ENCODE measurements at regions not wholly inside any gene's neighbourhood (a gene's known extent, or its start where the extent isn't known, plus 50 kb on each side); places are given as distances from the start of the nearest gene placed in this dataset.

DNA sequence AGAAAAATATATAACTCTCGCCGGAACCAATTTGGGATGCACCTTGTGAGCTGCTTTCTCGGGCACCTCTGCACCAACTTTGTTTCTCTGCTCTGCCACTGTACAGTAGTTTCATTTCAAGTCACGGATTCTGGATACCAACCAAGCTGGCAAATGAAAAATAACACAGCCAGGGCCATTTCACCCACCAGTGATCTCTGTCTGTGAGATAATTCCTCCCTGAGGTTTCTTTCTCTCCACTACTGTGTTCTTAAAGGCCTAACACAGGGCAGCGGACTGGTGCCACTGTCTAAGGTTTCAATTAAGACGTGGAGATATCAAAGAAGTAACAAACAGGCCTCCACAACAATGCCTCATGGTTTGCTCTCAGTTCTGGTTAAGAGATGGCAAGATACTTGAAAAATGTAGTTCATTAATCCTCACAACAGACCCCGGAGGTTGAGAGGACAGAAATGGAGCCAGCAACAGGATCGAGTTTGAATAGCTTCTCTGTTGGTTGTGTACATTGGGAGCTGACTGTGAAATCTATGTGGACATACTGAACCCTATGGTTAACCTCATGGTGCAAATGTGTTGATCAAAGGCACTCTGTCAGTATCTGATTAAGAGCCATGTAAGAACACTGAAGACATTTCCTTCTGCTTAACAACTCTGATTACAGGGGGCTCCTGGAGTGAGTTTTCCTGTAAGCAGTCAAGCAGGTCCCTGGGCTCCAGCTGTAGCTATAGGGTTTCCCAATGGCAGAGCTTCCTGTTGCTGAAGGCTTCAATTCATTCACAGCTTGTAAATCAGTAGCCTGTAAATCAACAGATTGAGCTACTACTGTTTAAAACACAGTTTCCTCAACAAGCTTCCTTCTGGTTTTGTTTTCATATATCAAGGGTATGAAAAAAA lies 470.5 kb downstream of the EPHA3 start:
- Histone ChIP-seq H3K27ac (ENCODE audit: insufficient read depth, low read depth, low read length, poor library complexity, severe bottlenecking) (no peak overlapping the region), H3K36me3 (ENCODE audit: control insufficient read depth, insufficient read depth, low read length) (no peaks in the 10 kb centered on the region), H3K4me1 (ENCODE audit: control insufficient read depth, insufficient read depth, low read length) (no peaks in the 10 kb centered on the region), H3K9me3 (ENCODE audit: control insufficient read depth, low read length) (no peaks in the 10 kb centered on the region), H3K4me3 (ENCODE audit: insufficient read depth, low read depth, low read length) (no peak overlapping the region), H3K27me3 (ENCODE audit: control insufficient read depth, insufficient read depth, low read length, poor library complexity, severe bottlenecking) (peaks cover 15% of the 10 kb centered on the region)
- 90 to 93% methylated on average over 8 of the region's 8 CpGs for WGBS, 2 experiments

DNA sequence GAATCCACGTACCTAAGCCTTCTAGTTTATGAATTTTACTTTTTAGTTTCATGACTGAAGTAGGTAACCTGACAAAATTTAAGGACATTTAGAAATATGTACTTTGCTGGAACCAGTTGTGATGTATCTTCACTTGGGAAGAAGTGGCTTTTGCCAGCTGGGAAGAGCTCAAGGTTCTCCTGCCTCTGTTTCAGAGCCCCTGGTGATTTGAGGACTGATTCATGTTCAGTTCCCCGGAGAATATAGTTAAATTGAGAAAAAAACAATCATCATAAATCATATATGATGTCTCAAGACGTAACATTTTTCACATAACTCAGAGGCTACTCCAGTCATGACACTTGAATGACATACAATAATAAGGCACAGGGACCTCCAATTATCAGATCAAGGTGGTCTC lies 473.4 kb downstream of the EPHA3 start:
- H3K36me3 ChIP-seq (ENCODE audit: control insufficient read depth, insufficient read depth, low read length) = no peaks in the 10 kb centered on the region
- no peaks in the 10 kb centered on the region for H3K9me3 ChIP-seq (ENCODE audit: control insufficient read depth, low read length)
- no peak overlapping the region for H3K4me3 ChIP-seq (ENCODE audit: insufficient read depth, low read depth, low read length)
- 88 to 100% methylated on average over 2 to 3 of the region's 3 CpGs for WGBS, 2 experiments
- H3K27me3 ChIP-seq (ENCODE audit: control insufficient read depth, insufficient read depth, low read length, poor library complexity, severe bottlenecking) = peaks cover 15% of the 10 kb centered on the region
- H3K4me1 ChIP-seq (ENCODE audit: control insufficient read depth, insufficient read depth, low read length) = no peaks in the 10 kb centered on the region
- no peak overlapping the region for H3K27ac ChIP-seq (ENCODE audit: insufficient read depth, low read depth, low read length, poor library complexity, severe bottlenecking)

DNA sequence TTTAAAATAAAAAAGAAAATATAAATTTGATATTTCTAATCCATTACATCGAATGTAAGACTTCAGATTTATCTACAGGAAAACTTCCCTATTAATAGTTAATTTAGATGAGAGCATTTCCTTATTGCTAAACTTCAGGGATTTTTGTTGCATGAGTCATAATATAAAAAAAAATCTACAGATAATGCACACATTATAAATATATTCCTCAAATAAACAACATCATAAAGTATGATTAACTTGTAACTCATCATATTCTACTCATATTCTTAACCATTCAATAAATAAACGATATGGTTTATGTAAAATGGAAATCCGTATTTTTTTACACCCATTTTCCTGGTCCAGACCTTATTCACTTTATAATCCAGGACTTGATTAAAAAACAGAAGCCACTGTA lies 477.0 kb downstream of the EPHA3 start:
- H3K4me3 ChIP-seq (ENCODE audit: insufficient read depth, low read depth, low read length) = no peak overlapping the region
- H3K4me1 ChIP-seq (ENCODE audit: control insufficient read depth, insufficient read depth, low read length) = no peaks in the 10 kb centered on the region
- H3K9me3 ChIP-seq (ENCODE audit: control insufficient read depth, low read length) = no peaks in the 10 kb centered on the region
- 100% methylated on average over 2 of the region's 3 CpGs; no CpG with 5 or more reads in 1 of the 2 experiments for WGBS, 2 experiments
- no peak overlapping the region for H3K27ac ChIP-seq (ENCODE audit: insufficient read depth, low read depth, low read length, poor library complexity, severe bottlenecking)
- peaks cover 11% of the 10 kb centered on the region for H3K27me3 ChIP-seq (ENCODE audit: control insufficient read depth, insufficient read depth, low read length, poor library complexity, severe bottlenecking)
- H3K36me3 ChIP-seq (ENCODE audit: control insufficient read depth, insufficient read depth, low read length) = no peaks in the 10 kb centered on the region

DNA sequence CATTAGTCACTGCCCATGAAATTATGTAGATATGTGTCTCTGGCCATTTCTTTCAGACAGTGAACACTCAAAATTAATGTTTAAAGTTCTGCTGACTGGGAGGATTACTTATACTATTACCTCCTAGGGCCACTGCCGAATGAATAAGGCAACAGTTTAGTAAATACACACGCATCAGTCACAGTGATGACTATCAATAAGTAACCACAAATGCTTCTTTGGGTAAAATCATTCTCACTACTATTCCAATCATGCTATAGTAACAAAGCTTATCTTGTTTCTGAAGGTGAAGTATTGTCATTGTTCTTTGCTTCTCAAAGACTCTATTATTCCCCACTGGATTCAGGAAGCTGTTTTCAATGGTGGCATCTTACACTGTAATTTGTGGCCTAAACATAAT lies 478.8 kb downstream of the EPHA3 start:
- Histone ChIP-seq H3K27me3 (ENCODE audit: control insufficient read depth, insufficient read depth, low read length, poor library complexity, severe bottlenecking) (no peaks in the 10 kb centered on the region), H3K27ac (ENCODE audit: insufficient read depth, low read depth, low read length, poor library complexity, severe bottlenecking) (no peak overlapping the region), H3K4me1 (ENCODE audit: control insufficient read depth, insufficient read depth, low read length) (no peaks in the 10 kb centered on the region), H3K4me3 (ENCODE audit: insufficient read depth, low read depth, low read length) (no peak overlapping the region), H3K9me3 (ENCODE audit: control insufficient read depth, low read length) (no peaks in the 10 kb centered on the region), H3K36me3 (ENCODE audit: control insufficient read depth, insufficient read depth, low read length) (no peaks in the 10 kb centered on the region)
- 91% methylated on average over 2 of the region's 2 CpGs for WGBS, 2 experiments

DNA sequence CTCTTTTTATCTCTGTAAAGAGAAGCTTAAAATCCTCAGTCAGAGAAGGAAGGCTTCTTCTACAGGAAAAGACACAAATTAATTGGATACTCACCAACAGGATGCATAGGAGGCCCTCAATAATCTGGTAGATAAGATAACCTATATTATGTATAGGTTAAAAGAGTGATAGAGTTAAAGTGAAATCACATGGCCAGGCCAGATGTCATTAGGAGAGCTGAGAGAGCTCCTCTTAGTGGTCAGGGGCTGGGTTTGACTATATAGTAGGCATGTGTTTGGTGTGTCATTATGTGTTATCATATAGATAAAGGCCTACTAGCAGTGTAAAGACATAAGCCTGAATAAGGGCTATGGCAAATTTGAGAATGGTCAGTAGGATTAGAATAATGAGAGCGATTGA lies 479.3 kb downstream of the EPHA3 start:
- H3K9me3 ChIP-seq (ENCODE audit: control insufficient read depth, low read length) = no peaks in the 10 kb centered on the region
- H3K27ac ChIP-seq (ENCODE audit: insufficient read depth, low read depth, low read length, poor library complexity, severe bottlenecking) = no peak overlapping the region
- H3K4me1 ChIP-seq (ENCODE audit: control insufficient read depth, insufficient read depth, low read length) = no peaks in the 10 kb centered on the region
- H3K4me3 ChIP-seq (ENCODE audit: insufficient read depth, low read depth, low read length) = no peak overlapping the region
- 94 to 95% methylated on average over 1 of the region's 1 CpG for WGBS, 2 experiments
- no peaks in the 10 kb centered on the region for H3K36me3 ChIP-seq (ENCODE audit: control insufficient read depth, insufficient read depth, low read length)
- no peaks in the 10 kb centered on the region for H3K27me3 ChIP-seq (ENCODE audit: control insufficient read depth, insufficient read depth, low read length, poor library complexity, severe bottlenecking)

DNA sequence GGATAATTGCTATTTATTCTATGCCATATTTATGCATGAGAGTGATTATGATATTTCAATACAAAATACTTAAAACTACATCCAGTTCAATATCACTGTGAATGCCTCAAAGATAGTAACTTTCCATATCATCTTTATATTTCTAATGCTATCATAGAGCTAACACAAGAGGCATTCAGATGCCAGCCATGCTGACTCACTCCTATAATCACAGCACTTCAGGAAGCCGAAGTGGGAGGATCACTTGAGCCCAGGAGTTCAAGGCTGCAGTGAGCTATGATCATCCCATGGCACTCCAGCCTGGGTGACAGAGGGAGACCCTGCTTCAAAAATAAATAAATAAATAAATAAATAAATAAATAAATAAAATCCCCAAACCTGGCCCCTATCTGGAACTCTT lies 498.7 kb downstream of the EPHA3 start:
- WGBS, 2 experiments = 91 to 92% methylated on average over 1 of the region's 1 CpG
- H3K27ac ChIP-seq (ENCODE audit: insufficient read depth, low read depth, low read length, poor library complexity, severe bottlenecking) = no peak overlapping the region
- H3K9me3 ChIP-seq (ENCODE audit: control insufficient read depth, low read length) = no peaks in the 10 kb centered on the region
- H3K4me1 ChIP-seq (ENCODE audit: control insufficient read depth, insufficient read depth, low read length) = no peaks in the 10 kb centered on the region
- H3K27me3 ChIP-seq (ENCODE audit: control insufficient read depth, insufficient read depth, low read length, poor library complexity, severe bottlenecking) = no peaks in the 10 kb centered on the region
- no peak overlapping the region for H3K4me3 ChIP-seq (ENCODE audit: insufficient read depth, low read depth, low read length)
- H3K36me3 ChIP-seq (ENCODE audit: control insufficient read depth, insufficient read depth, low read length) = no peaks in the 10 kb centered on the region

DNA sequence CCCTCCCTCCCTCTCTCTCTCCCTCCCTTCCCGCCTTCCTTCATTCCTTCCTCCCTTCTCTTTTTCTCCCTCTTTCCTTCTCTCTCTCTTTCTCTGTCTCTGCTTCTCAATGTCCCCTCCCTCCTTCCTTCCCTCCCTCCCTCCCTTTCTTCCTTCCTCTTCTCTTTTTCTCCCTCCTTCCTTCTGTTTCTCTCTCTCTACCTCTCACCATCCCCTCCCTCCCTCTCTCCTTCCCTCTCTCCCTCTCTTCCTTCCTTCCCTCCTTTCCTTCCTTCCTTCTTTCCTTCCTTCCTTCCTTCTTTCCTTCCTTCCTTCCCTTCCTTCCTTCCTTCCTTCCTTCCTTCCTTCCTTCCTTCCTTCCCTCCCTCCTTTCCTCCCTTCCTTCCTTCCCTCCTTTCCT lies 504.6 kb downstream of the EPHA3 start:
- no peaks in the 10 kb centered on the region for H3K27me3 ChIP-seq (ENCODE audit: control insufficient read depth, insufficient read depth, low read length, poor library complexity, severe bottlenecking)
- no peaks in the 10 kb centered on the region for H3K4me1 ChIP-seq (ENCODE audit: control insufficient read depth, insufficient read depth, low read length)
- H3K9me3 ChIP-seq (ENCODE audit: control insufficient read depth, low read length) = no peaks in the 10 kb centered on the region
- no peak overlapping the region for H3K27ac ChIP-seq (ENCODE audit: insufficient read depth, low read depth, low read length, poor library complexity, severe bottlenecking)
- H3K36me3 ChIP-seq (ENCODE audit: control insufficient read depth, insufficient read depth, low read length) = no peaks in the 10 kb centered on the region
- WGBS, 2 experiments = 92 to 94% methylated on average over 1 of the region's 1 CpG
- H3K4me3 ChIP-seq (ENCODE audit: insufficient read depth, low read depth, low read length) = no peak overlapping the region

DNA sequence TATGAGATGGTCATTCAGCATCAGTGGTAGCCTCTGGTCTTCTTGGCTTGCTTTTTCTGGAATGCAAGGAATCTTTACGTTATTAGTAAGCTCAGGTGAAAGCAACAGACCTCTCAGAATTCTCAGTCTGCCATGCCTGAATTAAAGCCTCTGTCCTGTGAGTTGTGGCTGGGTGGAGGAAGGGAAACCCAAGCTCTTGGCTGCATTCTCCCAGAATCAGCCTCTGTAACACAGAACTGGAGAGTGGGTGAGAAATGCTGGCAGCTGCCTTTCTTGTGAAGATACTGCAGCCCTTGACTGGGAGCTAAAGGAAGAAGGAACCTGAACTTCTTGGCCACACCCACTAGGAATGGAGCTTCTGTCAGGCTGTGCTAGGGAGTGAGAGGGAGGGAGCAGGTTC lies 505.8 kb downstream of the EPHA3 start:
- Histone ChIP-seq H3K36me3 (ENCODE audit: control insufficient read depth, insufficient read depth, low read length) (no peaks in the 10 kb centered on the region), H3K9me3 (ENCODE audit: control insufficient read depth, low read length) (no peaks in the 10 kb centered on the region), H3K4me3 (ENCODE audit: insufficient read depth, low read depth, low read length) (no peak overlapping the region), H3K4me1 (ENCODE audit: control insufficient read depth, insufficient read depth, low read length) (no peaks in the 10 kb centered on the region), H3K27ac (ENCODE audit: insufficient read depth, low read depth, low read length, poor library complexity, severe bottlenecking) (no peak overlapping the region), H3K27me3 (ENCODE audit: control insufficient read depth, insufficient read depth, low read length, poor library complexity, severe bottlenecking) (no peaks in the 10 kb centered on the region)
- WGBS, 2 experiments = 77 to 84% methylated on average over 1 of the region's 1 CpG

DNA sequence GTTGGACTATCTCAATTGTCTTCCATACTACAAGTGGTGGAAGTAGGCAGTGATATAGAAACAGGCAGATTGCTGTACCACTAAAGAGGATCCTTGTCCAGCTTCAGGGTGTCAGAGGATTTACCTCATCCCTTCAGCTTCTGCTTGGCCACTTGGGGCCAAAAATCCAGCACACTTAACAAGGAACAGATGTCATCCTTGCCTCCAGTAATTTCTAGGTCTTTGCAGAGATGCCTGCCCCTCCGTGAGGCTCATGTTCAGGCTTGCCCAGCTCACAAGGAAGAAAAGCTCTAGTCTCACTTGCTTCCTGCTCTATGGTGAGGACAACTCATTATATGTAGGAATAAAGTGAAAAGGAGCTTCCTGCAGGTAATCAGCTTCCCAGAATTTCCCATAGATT lies 510.3 kb downstream of the EPHA3 start:
- no peak overlapping the region for H3K27ac ChIP-seq (ENCODE audit: insufficient read depth, low read depth, low read length, poor library complexity, severe bottlenecking)
- H3K27me3 ChIP-seq (ENCODE audit: control insufficient read depth, insufficient read depth, low read length, poor library complexity, severe bottlenecking) = no peaks in the 10 kb centered on the region
- no peaks in the 10 kb centered on the region for H3K36me3 ChIP-seq (ENCODE audit: control insufficient read depth, insufficient read depth, low read length)
- no peaks in the 10 kb centered on the region for H3K4me1 ChIP-seq (ENCODE audit: control insufficient read depth, insufficient read depth, low read length)
- no peaks in the 10 kb centered on the region for H3K9me3 ChIP-seq (ENCODE audit: control insufficient read depth, low read length)
- H3K4me3 ChIP-seq (ENCODE audit: insufficient read depth, low read depth, low read length) = no peak overlapping the region
- 86 to 89% methylated on average over 1 of the region's 1 CpG for WGBS, 2 experiments

DNA sequence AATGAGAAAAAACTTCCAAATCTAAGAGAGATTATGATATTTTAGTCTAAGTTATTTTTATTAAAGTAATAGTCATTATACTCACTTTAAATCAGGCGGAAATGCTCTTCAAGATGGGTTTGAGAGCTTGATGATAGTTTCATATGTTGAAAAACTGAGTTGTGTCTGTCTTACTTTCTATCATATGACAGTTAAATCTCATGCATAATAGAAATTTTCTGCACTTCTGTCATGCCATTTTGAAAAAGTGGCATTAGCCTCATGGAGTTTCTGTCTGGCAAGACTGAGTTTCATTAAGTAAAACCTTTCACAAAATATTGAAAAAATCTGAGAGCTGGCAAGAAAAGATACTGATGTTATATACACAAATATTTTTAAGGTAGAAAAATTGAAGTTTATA lies 511.8 kb downstream of the EPHA3 start:
- H3K9me3 ChIP-seq (ENCODE audit: control insufficient read depth, low read length) = no peaks in the 10 kb centered on the region
- H3K36me3 ChIP-seq (ENCODE audit: control insufficient read depth, insufficient read depth, low read length) = no peaks in the 10 kb centered on the region
- H3K27me3 ChIP-seq (ENCODE audit: control insufficient read depth, insufficient read depth, low read length, poor library complexity, severe bottlenecking) = no peaks in the 10 kb centered on the region
- no peak overlapping the region for H3K4me3 ChIP-seq (ENCODE audit: insufficient read depth, low read depth, low read length)
- no peak overlapping the region for H3K27ac ChIP-seq (ENCODE audit: insufficient read depth, low read depth, low read length, poor library complexity, severe bottlenecking)
- no peaks in the 10 kb centered on the region for H3K4me1 ChIP-seq (ENCODE audit: control insufficient read depth, insufficient read depth, low read length)
- no CpG with 5 or more reads among the region's 1 CpG for WGBS, 2 experiments
